ENCODE measurements at regions not wholly inside any gene's neighbourhood (a gene's known extent, or its start where the extent isn't known, plus 50 kb on each side); places are given as distances from the start of the nearest gene placed in this dataset.
"Not testable (repeated sequence)": the region's sequence is repeated elsewhere in the genome, so short reads cannot be mapped to it uniquely, and the experiment has no call there.

GRCh38 chr16:33979613-33980012 is 520.2 kb downstream of the TP53TG3F start:
- not testable (repeated sequence) for H3K27ac ChIP-seq; H3K36me3 ChIP-seq (ENCODE audit: insufficient read depth, low read length); H3K9me3 ChIP-seq (ENCODE audit: low read depth, low read length); H3K9ac ChIP-seq (ENCODE audit: insufficient read length); DNase-seq (ENCODE audit: low read depth, low spot score); H3K4me3 ChIP-seq

- not testable (repeated sequence) for DNase-seq (ENCODE audit: low read depth, low spot score); H3K36me3 ChIP-seq (ENCODE audit: insufficient read depth, low read length); H3K9ac ChIP-seq (ENCODE audit: insufficient read length); H3K9me3 ChIP-seq (ENCODE audit: low read depth, low read length); H3K4me3 ChIP-seq; H3K27ac ChIP-seq
These were observed 521.3 kb downstream of the TP53TG3F start for GRCh38 chr16:33980736-33981135.

- not testable (repeated sequence) for DNase-seq (ENCODE audit: low read depth, low spot score); H3K36me3 ChIP-seq (ENCODE audit: insufficient read depth, low read length); H3K9me3 ChIP-seq (ENCODE audit: low read depth, low read length); H3K9ac ChIP-seq (ENCODE audit: insufficient read length); H3K27ac ChIP-seq; H3K4me3 ChIP-seq
These were observed 525.0 kb downstream of the TP53TG3F start for GRCh38 chr16:33984428-33984827.

GRCh38 chr16:33986521-33986920 is 527.1 kb downstream of the TP53TG3F start:
- H3K4me3 ChIP-seq; H3K9ac ChIP-seq (ENCODE audit: insufficient read length); H3K36me3 ChIP-seq (ENCODE audit: insufficient read depth, low read length): not testable (repeated sequence)

GRCh38 chr16:33987348-33987963 is 528.0 kb downstream of the TP53TG3F start:
- H3K36me3 ChIP-seq (ENCODE audit: insufficient read depth, low read length); H3K9me3 ChIP-seq (ENCODE audit: low read depth, low read length); DNase-seq (ENCODE audit: low read depth, low spot score); H3K9ac ChIP-seq (ENCODE audit: insufficient read length); H3K27ac ChIP-seq; H3K4me3 ChIP-seq: not testable (repeated sequence)

More at GRCh38 chr16:33986521-33986920, 527.1 kb downstream of the TP53TG3F start:
- not testable (repeated sequence) for H3K9me3 ChIP-seq (ENCODE audit: low read depth, low read length); H3K27ac ChIP-seq; DNase-seq (ENCODE audit: low read depth, low spot score)

- not testable (repeated sequence) for H3K4me3 ChIP-seq; H3K9ac ChIP-seq (ENCODE audit: insufficient read length); DNase-seq (ENCODE audit: low read depth, low spot score); H3K9me3 ChIP-seq (ENCODE audit: low read depth, low read length); H3K36me3 ChIP-seq (ENCODE audit: insufficient read depth, low read length); H3K27ac ChIP-seq
These were observed 528.6 kb downstream of the TP53TG3F start for GRCh38 chr16:33988012-33988411.

GRCh38 chr16:33990488-33990887 is 531.1 kb downstream of the TP53TG3F start:
- not testable (repeated sequence) for H3K4me3 ChIP-seq; H3K27ac ChIP-seq; DNase-seq (ENCODE audit: low read depth, low spot score); H3K36me3 ChIP-seq (ENCODE audit: insufficient read depth, low read length); H3K9me3 ChIP-seq (ENCODE audit: low read depth, low read length); H3K9ac ChIP-seq (ENCODE audit: insufficient read length)

GRCh38 chr16:33992513-33993177 is 533.2 kb downstream of the TP53TG3F start:
- not testable (repeated sequence) for DNase-seq (ENCODE audit: low read depth, low spot score); H3K9ac ChIP-seq (ENCODE audit: insufficient read length); H3K9me3 ChIP-seq (ENCODE audit: low read depth, low read length); H3K36me3 ChIP-seq (ENCODE audit: insufficient read depth, low read length); H3K4me3 ChIP-seq; H3K27ac ChIP-seq

- H3K27ac ChIP-seq; H3K9me3 ChIP-seq (ENCODE audit: low read depth, low read length); DNase-seq (ENCODE audit: low read depth, low spot score); H3K4me3 ChIP-seq; H3K9ac ChIP-seq (ENCODE audit: insufficient read length); H3K36me3 ChIP-seq (ENCODE audit: insufficient read depth, low read length): not testable (repeated sequence)
These were observed 534.8 kb downstream of the TP53TG3F start for GRCh38 chr16:33994207-33994606.

GRCh38 chr16:33995821-33996372 is 536.5 kb downstream of the TP53TG3F start:
- not testable (repeated sequence) for DNase-seq (ENCODE audit: low read depth, low spot score); H3K27ac ChIP-seq; H3K36me3 ChIP-seq (ENCODE audit: insufficient read depth, low read length); H3K9ac ChIP-seq (ENCODE audit: insufficient read length); H3K4me3 ChIP-seq; H3K9me3 ChIP-seq (ENCODE audit: low read depth, low read length)

- H3K9ac ChIP-seq (ENCODE audit: insufficient read length); H3K9me3 ChIP-seq (ENCODE audit: low read depth, low read length); H3K36me3 ChIP-seq (ENCODE audit: insufficient read depth, low read length); H3K27ac ChIP-seq; DNase-seq (ENCODE audit: low read depth, low spot score); H3K4me3 ChIP-seq: not testable (repeated sequence)
These were observed 541.8 kb downstream of the TP53TG3F start for GRCh38 chr16:34001184-34001583.

- not testable (repeated sequence) for H3K9ac ChIP-seq (ENCODE audit: insufficient read length)
These were observed 542.5 kb downstream of the TP53TG3F start for GRCh38 chr16:34001961-34002360.

GRCh38 chr16:34014841-34015820 is 555.7 kb downstream of the TP53TG3F start:
- not testable (repeated sequence) for DNase-seq (ENCODE audit: low read depth, low spot score); H3K9me3 ChIP-seq (ENCODE audit: low read depth, low read length); H3K27ac ChIP-seq; H3K9ac ChIP-seq (ENCODE audit: insufficient read length); H3K36me3 ChIP-seq (ENCODE audit: insufficient read depth, low read length); H3K4me3 ChIP-seq

More at GRCh38 chr16:34001961-34002360, 542.5 kb downstream of the TP53TG3F start:
- not testable (repeated sequence) for H3K36me3 ChIP-seq (ENCODE audit: insufficient read depth, low read length); H3K27ac ChIP-seq; DNase-seq (ENCODE audit: low read depth, low spot score); H3K4me3 ChIP-seq; H3K9me3 ChIP-seq (ENCODE audit: low read depth, low read length)

GRCh38 chr16:34018277-34018676 is 558.9 kb downstream of the TP53TG3F start:
- not testable (repeated sequence) for H3K4me3 ChIP-seq; H3K27ac ChIP-seq; H3K36me3 ChIP-seq (ENCODE audit: insufficient read depth, low read length); H3K9ac ChIP-seq (ENCODE audit: insufficient read length); DNase-seq (ENCODE audit: low read depth, low spot score); H3K9me3 ChIP-seq (ENCODE audit: low read depth, low read length)
